Astrocyte of the spinal cord (primary cell): ENCODE measurements at regions not wholly inside any gene's neighbourhood (a gene's known extent, or its start where the extent isn't known, plus 50 kb on each side); places are given as distances from the start of the nearest gene placed in this dataset.

ENCODE experiments used
- DNase-seq: peaks from one replicate; pipeline ENCODE4 v3.0.0; 2011; ENCODE audit warnings: low read depth, low spot score
- H3K4me3 ChIP-seq: 2 replicates; pipeline ENCODE4 v1.5.1; 2011; ENCODE audit warnings: low read depth, mild to moderate bottlenecking, low read length, moderate library complexity
- in situ Hi-C: cut with HindIII; loops from 2 replicates; pipeline ENCODE4 v1.10.0; 2017; ENCODE audit warnings: low sequenced_read_pairs
- TF ChIP-seq, protein P1 (sequence below): IDR thresholded peaks from 2 replicates; pipeline ENCODE4 v1.5.1; 2012; ENCODE audit warnings: low read depth, mild to moderate bottlenecking, low read length, inconsistent platforms

DNA sequence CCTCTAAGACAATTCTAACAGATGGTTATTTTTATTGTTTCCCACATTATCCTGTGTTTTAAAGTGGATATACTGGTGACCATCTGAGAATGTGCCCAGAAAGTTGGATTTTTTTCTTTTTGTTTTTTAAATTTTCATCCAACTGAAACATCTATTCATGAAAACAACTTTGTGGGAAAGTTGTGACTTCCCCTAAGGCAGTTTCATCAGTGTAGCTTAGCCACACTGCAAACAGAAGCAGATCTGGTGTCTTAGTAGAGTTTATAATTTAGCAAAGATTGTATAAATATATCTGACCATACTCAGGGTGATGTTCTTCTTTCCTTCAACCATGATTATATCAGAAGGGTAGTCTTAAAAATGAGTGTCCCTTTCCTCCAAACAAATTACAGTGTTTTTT lies 1241.3 kb downstream of the MAT2B start:
- TF ChIP-seq, protein P1, sequence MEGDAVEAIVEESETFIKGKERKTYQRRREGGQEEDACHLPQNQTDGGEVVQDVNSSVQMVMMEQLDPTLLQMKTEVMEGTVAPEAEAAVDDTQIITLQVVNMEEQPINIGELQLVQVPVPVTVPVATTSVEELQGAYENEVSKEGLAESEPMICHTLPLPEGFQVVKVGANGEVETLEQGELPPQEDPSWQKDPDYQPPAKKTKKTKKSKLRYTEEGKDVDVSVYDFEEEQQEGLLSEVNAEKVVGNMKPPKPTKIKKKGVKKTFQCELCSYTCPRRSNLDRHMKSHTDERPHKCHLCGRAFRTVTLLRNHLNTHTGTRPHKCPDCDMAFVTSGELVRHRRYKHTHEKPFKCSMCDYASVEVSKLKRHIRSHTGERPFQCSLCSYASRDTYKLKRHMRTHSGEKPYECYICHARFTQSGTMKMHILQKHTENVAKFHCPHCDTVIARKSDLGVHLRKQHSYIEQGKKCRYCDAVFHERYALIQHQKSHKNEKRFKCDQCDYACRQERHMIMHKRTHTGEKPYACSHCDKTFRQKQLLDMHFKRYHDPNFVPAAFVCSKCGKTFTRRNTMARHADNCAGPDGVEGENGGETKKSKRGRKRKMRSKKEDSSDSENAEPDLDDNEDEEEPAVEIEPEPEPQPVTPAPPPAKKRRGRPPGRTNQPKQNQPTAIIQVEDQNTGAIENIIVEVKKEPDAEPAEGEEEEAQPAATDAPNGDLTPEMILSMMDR: no peak
- no peak overlapping the region for H3K4me3 ChIP-seq
- in situ Hi-C loops: no loop called here
- no peak for DNase-seq

DNA sequence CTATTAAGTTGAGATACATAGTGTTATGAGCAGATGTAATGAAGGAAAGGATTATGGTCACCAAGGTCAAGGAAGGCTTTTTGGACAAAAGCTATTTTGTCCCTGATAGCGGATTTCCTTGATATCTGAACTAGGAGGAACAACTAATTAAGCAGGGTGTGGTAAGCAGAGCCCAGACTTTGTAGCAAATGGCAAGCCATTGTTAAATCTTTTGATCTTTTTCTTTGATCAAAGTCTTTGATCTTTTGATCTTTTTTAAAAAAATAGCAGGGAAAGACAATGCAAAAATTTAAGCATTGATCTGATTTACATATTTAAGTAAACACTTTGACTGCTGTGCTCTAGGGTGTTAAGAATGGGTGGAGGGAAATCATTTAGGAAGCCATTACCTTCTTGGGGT lies 1242.0 kb downstream of the MAT2B start:
- in situ Hi-C loops: no loop called here
- TF ChIP-seq, protein P1: no peak
- DNase-seq: no peak
- no peak overlapping the region for H3K4me3 ChIP-seq

DNA sequence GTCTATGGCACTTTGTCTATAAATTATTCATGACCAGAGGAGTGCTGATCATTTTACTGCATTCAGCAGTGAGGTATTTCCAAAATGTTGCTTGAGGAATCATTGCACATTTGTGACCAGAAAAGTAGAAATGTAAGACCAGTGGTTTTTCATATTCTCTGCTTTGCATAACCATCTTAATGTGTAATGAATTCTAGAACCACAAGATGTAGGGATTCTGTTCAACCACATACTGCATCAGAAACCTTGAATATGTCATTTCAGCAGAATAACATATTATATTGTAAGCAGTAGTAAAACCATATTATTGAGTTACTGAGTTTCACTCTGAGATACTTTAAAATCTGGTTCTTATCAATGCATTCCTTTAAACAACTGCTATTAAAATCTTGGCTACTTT lies 1243.4 kb downstream of the MAT2B start:
- in situ Hi-C loops: no loop called here
- TF ChIP-seq, protein P1: no peak
- no peak for DNase-seq
- H3K4me3 ChIP-seq: no peak overlapping the region

DNA sequence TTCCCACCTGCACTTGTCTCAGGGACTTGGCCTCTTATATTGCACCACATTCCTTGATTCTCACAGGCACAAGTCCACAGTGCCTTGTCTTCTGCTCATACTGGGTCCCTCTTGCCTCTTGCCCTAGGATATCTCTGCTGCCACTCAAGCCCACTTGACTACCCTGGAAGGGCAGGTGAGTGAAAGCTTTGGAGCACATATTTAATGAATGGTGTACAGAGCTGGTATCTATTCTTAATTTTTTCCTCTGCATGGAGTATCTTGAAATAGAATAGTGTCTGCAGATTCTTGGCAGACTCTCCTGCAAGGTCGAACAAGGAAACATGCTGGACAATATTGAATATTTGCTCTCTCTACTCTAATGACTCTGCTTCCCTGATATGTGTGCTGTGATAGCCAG lies 1248.0 kb downstream of the MAT2B start:
- DNase-seq: no peak
- in situ Hi-C loops: no loop called here
- H3K4me3 ChIP-seq: no peak overlapping the region
- TF ChIP-seq, protein P1: no peak

DNA sequence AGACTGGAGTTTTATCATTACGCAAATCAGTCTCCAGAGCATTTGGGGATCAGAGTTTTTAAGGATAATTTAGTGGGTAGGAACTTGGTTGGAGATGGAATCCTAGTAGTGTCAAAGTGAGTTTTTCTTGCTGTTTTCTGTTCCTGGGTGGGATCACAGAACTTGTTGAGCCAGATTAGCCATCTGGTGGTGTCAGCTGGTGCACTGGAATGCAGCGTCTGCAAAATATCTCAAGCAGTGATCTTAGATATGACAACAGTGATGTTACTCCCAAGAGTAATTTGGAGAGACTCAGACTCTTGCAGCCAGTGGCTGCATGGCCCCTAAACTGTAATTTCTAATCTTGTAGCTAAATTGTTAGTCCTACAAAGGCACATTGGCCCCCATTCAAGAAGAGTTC lies 1257.8 kb downstream of the MAT2B start:
- DNase-seq: no peak
- TF ChIP-seq, protein P1: no peak
- H3K4me3 ChIP-seq: no peak overlapping the region
- in situ Hi-C loops: no loop called here

DNA sequence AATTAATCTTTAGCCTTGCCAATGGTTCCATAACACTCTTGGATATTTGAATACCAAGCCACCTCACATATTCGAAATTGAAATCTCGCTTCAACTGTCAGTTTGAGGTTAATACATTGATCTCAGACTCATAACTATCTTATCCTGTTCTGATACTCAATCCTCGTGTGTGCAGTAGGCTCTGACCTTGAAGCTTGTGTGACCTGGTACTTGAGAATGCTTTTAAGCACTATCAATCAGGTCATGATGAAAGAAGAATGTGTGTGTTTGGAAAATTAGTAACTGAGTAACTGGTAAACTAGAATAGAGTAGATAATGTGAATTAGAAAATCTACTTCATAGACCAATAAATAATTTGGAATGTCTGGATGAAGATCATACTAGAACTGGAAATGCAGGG lies 1266.7 kb downstream of the MAT2B start:
- in situ Hi-C loops: no loop called here

DNA sequence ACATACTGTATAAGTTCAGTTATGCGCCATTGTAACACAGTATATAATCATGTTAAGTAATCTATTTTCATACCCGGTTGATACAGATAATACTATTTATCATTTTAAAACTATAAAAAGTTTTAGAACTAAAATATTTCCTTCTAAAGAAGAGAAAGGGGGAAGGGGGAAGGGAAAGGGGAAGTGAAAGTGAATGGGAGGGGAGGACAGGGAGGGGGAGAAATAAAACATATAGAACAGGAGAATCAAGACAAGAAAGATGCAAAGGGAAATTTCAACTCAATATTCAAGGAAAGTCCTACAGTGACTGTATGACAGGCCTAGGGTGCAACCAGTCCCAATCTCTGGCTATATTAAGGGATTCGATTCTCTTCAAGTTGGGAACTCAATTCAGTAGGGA lies 1278.8 kb downstream of the MAT2B start:
- in situ Hi-C loops: no loop called here
- TF ChIP-seq, protein P1: no peak
- no peak overlapping the region for H3K4me3 ChIP-seq
- DNase-seq: no peak

More for the DNA sequence above, 1266.7 kb downstream of the MAT2B start:
- no peak overlapping the region for H3K4me3 ChIP-seq
- no peak for DNase-seq
- TF ChIP-seq, protein P1: no peak
